Endodermal cell (in vitro differentiated cells): ENCODE measurements at regions not wholly inside any gene's neighbourhood (a gene's known extent, or its start where the extent isn't known, plus 50 kb on each side); places are given as distances from the start of the nearest gene placed in this dataset.
A peak's percentile ranks its signal among the peaks of the same experiment; 100 is the strongest.

Source experiments
- DNase-seq: peaks from one replicate; pipeline ENCODE4 v3.0.0-alpha.2; 2017
- H3K27ac ChIP-seq: 2 replicates; pipeline ENCODE4 v1.5.1; 2013; ENCODE audit warnings: mild to moderate bottlenecking, low read depth, low read length, moderate library complexity
- H3K27me3 ChIP-seq: 2 replicates; pipeline ENCODE4 v1.6.1; 2013; ENCODE audit warnings: mild to moderate bottlenecking, low read length, moderate library complexity; ENCODE audit not compliant: insufficient read depth, control insufficient read depth, poor library complexity, severe bottlenecking
- H3K36me3 ChIP-seq: 2 replicates; pipeline ENCODE4 v1.7.0; 2013; ENCODE audit warnings: mild to moderate bottlenecking, low read length, moderate library complexity; ENCODE audit not compliant: control insufficient read depth, insufficient read depth
- H3K4me1 ChIP-seq: one replicate; pipeline ENCODE4 v1.7.0; 2013; ENCODE audit warnings: low read length; ENCODE audit not compliant: control insufficient read depth, insufficient read depth
- H3K4me3 ChIP-seq: 2 replicates; pipeline ENCODE4 v1.5.1; 2013; ENCODE audit warnings: mild to moderate bottlenecking, low read length, moderate library complexity
- H3K9ac ChIP-seq: 2 replicates; pipeline ENCODE4 v1.6.1; 2013; ENCODE audit warnings: mild to moderate bottlenecking, low read length, moderate library complexity; ENCODE audit not compliant: poor library complexity, severe bottlenecking; ENCODE audit errors: extremely low read depth
- H3K9me3 ChIP-seq: 2 replicates; pipeline ENCODE4 v1.6.1; 2013; ENCODE audit warnings: mild to moderate bottlenecking, low read length, moderate library complexity; ENCODE audit not compliant: control insufficient read depth
- H3K27ac Mint-ChIP-seq: 2 replicates; pipeline ENCODE4 v1.8.0; 2020; ENCODE audit warnings: mixed read lengths
- H3K27me3 Mint-ChIP-seq: 2 replicates; pipeline ENCODE4 v1.8.0; 2021; ENCODE audit warnings: mild to moderate bottlenecking, mixed read lengths; ENCODE audit not compliant: insufficient read depth
- H3K36me3 Mint-ChIP-seq: 2 replicates; pipeline ENCODE4 v1.8.0; 2020; ENCODE audit warnings: low read depth, mixed read lengths
- H3K4me1 Mint-ChIP-seq: 2 replicates; pipeline ENCODE4 v1.8.0; 2020; ENCODE audit warnings: mixed read lengths
- H3K4me3 Mint-ChIP-seq: 2 replicates; pipeline ENCODE4 v1.8.0; 2020; ENCODE audit warnings: mild to moderate bottlenecking, moderate library complexity, mixed read lengths
- H3K9me3 Mint-ChIP-seq: 2 replicates; pipeline ENCODE4 v1.8.0; 2020; ENCODE audit warnings: mild to moderate bottlenecking, mixed read lengths
- WGBS, 2 experiments: methylation state at CpG; one replicate each; pipeline versions ENCODE4 v1.1.5 to v1.1.7; 2013; ENCODE audit warnings: missing lambda C conversion rate in 2 of 2, mixed read lengths in 1 of 2; ENCODE audit not compliant: insufficient coverage in 1 of 2, insufficient read length in 1 of 2; 5-methylcytosine and 5-hydroxymethylcytosine counted together
- TF ChIP-seq, protein P1 (sequence below): fragments of 200-600 bp; sonication (generic); conservative IDR thresholded peaks from 2 replicates; pipeline ENCODE4 v1.5.0; 2021; ENCODE audit warnings: antibody characterized with exemption, mild to moderate bottlenecking

DNA sequence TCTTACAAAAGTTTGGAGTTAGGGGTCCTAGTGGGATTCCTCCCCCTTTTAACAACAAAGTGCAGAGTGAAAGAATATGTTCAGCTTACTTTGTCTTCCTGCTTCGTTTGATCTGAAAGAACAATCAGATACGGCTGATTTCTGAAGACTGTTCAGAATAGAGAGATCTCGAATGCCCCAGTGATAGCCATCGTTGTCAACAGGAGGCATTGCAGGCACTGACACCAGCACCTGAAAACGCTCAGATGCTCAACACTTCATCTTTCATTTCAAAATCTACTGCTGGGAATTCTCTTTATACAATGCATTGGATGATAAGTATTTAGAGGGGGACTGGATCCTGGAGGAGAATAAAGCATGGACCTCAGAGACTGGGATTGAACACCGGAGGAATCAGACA, 186.3 kb upstream of the TENM3 start:
- TF ChIP-seq, protein P1, sequence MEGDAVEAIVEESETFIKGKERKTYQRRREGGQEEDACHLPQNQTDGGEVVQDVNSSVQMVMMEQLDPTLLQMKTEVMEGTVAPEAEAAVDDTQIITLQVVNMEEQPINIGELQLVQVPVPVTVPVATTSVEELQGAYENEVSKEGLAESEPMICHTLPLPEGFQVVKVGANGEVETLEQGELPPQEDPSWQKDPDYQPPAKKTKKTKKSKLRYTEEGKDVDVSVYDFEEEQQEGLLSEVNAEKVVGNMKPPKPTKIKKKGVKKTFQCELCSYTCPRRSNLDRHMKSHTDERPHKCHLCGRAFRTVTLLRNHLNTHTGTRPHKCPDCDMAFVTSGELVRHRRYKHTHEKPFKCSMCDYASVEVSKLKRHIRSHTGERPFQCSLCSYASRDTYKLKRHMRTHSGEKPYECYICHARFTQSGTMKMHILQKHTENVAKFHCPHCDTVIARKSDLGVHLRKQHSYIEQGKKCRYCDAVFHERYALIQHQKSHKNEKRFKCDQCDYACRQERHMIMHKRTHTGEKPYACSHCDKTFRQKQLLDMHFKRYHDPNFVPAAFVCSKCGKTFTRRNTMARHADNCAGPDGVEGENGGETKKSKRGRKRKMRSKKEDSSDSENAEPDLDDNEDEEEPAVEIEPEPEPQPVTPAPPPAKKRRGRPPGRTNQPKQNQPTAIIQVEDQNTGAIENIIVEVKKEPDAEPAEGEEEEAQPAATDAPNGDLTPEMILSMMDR: no peak
- Histone ChIP-seq H3K9me3 (peaks cover 12% of the 10 kb centered on the region), H3K27me3 (no peaks in the 10 kb centered on the region), H3K4me3 (no peak overlapping the region), H3K9ac (no peak overlapping the region), H3K36me3 (no peaks in the 10 kb centered on the region), H3K27ac (no peak overlapping the region), H3K4me1 (no peaks in the 10 kb centered on the region)
- Mint-ChIP-seq H3K27ac (no peak overlapping the region), H3K4me3 (no peak overlapping the region), H3K9me3 (peaks cover 8% of the 10 kb centered on the region), H3K27me3 (no peaks in the 10 kb centered on the region), H3K4me1 (no peaks in the 10 kb centered on the region), H3K36me3 (peaks cover 4% of the 10 kb centered on the region)
- no peak for DNase-seq
- WGBS, 2 experiments: 82 to 89% methylated on average over 5 to 6 of the region's 6 CpGs

DNA sequence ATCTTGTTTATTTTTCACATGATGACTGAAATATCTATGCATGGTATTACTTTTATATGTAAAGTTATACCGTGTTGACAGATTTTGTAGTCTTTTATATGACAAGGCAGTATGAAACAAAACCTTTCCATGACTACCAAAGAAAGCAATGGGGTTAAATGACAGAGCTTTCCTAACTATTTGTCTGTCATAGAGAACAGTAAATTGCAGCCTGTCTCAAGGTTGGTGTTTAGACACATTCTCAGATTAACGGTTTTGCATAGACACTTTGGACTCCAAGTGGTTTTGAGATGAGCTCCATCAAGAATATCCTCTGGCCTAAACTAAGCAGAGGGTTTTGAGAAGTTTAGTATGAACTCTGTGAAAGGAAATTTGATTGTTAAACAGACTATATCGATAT, 180.7 kb upstream of the TENM3 start:
- WGBS, 2 experiments: 85 to 89% methylated on average over 3 of the region's 3 CpGs
- peak overlapping the region; percentile 65 for H3K27ac Mint-ChIP-seq

DNA sequence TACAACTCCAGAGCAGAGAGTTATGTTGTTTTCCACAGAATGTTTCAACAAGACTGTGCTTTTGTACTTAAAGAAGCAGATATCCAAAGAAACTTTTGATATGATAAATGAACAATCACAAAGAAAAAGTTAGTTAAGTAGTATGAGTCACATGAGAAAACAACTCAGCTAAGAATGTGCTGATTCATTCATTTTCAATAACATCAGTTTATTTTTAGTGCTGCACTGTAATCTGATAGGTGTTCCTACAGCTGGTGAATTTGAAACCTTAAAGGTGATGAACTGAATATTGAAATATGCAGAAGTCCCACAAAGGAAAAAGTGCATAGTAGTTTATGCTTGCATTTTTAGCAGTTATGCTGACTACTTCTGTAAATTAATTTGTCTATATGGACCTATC, 180.3 kb upstream of the TENM3 start:
- H3K4me3 Mint-ChIP-seq: no peak overlapping the region

More for the DNA sequence above, 180.7 kb upstream of the TENM3 start:
- peaks cover 16% of the 10 kb centered on the region for H3K9me3 Mint-ChIP-seq
- H3K36me3 Mint-ChIP-seq: peaks cover 4% of the 10 kb centered on the region
- Histone ChIP-seq H3K9ac (no peak overlapping the region), H3K36me3 (no peaks in the 10 kb centered on the region), H3K4me3 (no peak overlapping the region), H3K4me1 (no peaks in the 10 kb centered on the region), H3K27ac (no peak overlapping the region), H3K27me3 (no peaks in the 10 kb centered on the region), H3K9me3 (peaks cover 18% of the 10 kb centered on the region)
- TF ChIP-seq, protein P1: no peak
- DNase-seq: no peak
- no peaks in the 10 kb centered on the region for H3K27me3 Mint-ChIP-seq
- H3K4me3 Mint-ChIP-seq: no peak overlapping the region
- peaks cover 4% of the 10 kb centered on the region for H3K4me1 Mint-ChIP-seq

More for the DNA sequence above, 180.3 kb upstream of the TENM3 start:
- Histone ChIP-seq H3K4me3 (no peak overlapping the region), H3K9me3 (peaks cover 18% of the 10 kb centered on the region), H3K27me3 (no peaks in the 10 kb centered on the region), H3K36me3 (no peaks in the 10 kb centered on the region), H3K9ac (no peak overlapping the region), H3K4me1 (no peaks in the 10 kb centered on the region), H3K27ac (no peak overlapping the region)
- Mint-ChIP-seq H3K27ac (peak overlapping the region; percentile 65), H3K4me1 (peaks cover 4% of the 10 kb centered on the region), H3K27me3 (no peaks in the 10 kb centered on the region), H3K9me3 (peaks cover 16% of the 10 kb centered on the region), H3K36me3 (peaks cover 4% of the 10 kb centered on the region)
- DNase-seq: no peak
- TF ChIP-seq, protein P1: no peak
